Natural killer cell treated with Interleukin-12 subunit alpha and Interleukin-12 subunit beta and Interleukin-15 and Interleukin-18, amount 100 ng/mL, for 72 hours (primary cell): ENCODE measurements at regions not wholly inside any gene's neighbourhood (a gene's known extent, or its start where the extent isn't known, plus 50 kb on each side); places are given as distances from the start of the nearest gene placed in this dataset.

ENCODE experiments used
- ATAC-seq, 2 donors: fragments of 150-1000 bp; cut with Tn5 transposase in 1 of 2; sonication (Bioruptor Pico), chemical (Tn5 transposase) in 1 of 2; 2 replicates each; pipeline ENCODE4 v1.10.0; 2021
- DNase-seq: peaks from one replicate; pipeline ENCODE4 v3.0.0; 2022; ENCODE audit warnings: low spot score
- H3K27ac Mint-ChIP-seq, 2 donors: 1 replicate in 1 of 2; 2 replicates in 1 of 2; pipeline ENCODE4 v1.8.0; 2022; ENCODE audit warnings: mixed read lengths in 2 of 2, mild to moderate bottlenecking in 1 of 2, moderate library complexity in 1 of 2
- H3K27me3 Mint-ChIP-seq, 2 donors: 1 replicate in 1 of 2; 2 replicates in 1 of 2; pipeline ENCODE4 v1.8.0; 2022; ENCODE audit warnings: mixed read lengths in 2 of 2
- H3K36me3 Mint-ChIP-seq: one replicate; pipeline ENCODE4 v1.8.0; 2022; ENCODE audit warnings: mixed read lengths
- H3K4me1 Mint-ChIP-seq, 2 donors: 1 replicate in 1 of 2; 2 replicates in 1 of 2; pipeline ENCODE4 v1.8.0; 2022; ENCODE audit warnings: low read depth in 2 of 2, mixed read lengths in 2 of 2, mild to moderate bottlenecking in 1 of 2
- H3K4me3 Mint-ChIP-seq: one replicate; pipeline ENCODE4 v1.8.0; 2022; ENCODE audit warnings: mixed read lengths
- H3K9me3 Mint-ChIP-seq: 2 replicates; pipeline ENCODE4 v1.8.0; 2022; ENCODE audit warnings: mixed read lengths

- peaks cover 9% of the 10 kb centered on the region for H3K9me3 Mint-ChIP-seq
- peaks cover 10% of the 10 kb centered on the region for H3K36me3 Mint-ChIP-seq
- ATAC-seq: no peak
- peaks cover 24 to 26% of the 10 kb centered on the region in 2 donors for H3K27me3 Mint-ChIP-seq
- H3K4me3 Mint-ChIP-seq: no peak overlapping the region
- DNase-seq: no peak
- no peak overlapping the region for H3K27ac Mint-ChIP-seq
- no peaks in the 10 kb centered on the region for H3K4me1 Mint-ChIP-seq
Measured at GRCh38 chr15:88348579-88349230, 92.2 kb upstream of the NTRK3 start.

GRCh38 chr15:88345962-88346361, 89.4 kb upstream of the NTRK3 start:
- Mint-ChIP-seq H3K27me3 (peaks cover 20 to 34% of the 10 kb centered on the region in 2 donors), H3K27ac (no peak overlapping the region)

GRCh38 chr15:88344786-88345185, 88.2 kb upstream of the NTRK3 start:
- Mint-ChIP-seq H3K27me3 (peaks cover 17 to 28% of the 10 kb centered on the region in 2 donors), H3K27ac (no peak overlapping the region), H3K9me3 (no peaks in the 10 kb centered on the region), H3K4me3 (no peak overlapping the region), H3K36me3 (no peaks in the 10 kb centered on the region), H3K4me1 (no peaks in the 10 kb centered on the region)
- no peak for ATAC-seq
- DNase-seq: no peak

More at GRCh38 chr15:88345962-88346361, 89.4 kb upstream of the NTRK3 start:
- Mint-ChIP-seq H3K4me1 (no peaks in the 10 kb centered on the region), H3K36me3 (no peaks in the 10 kb centered on the region), H3K9me3 (no peaks in the 10 kb centered on the region), H3K4me3 (no peak overlapping the region)
- ATAC-seq: no peak
- no peak for DNase-seq

GRCh38 chr15:88342666-88343065, 86.1 kb upstream of the NTRK3 start:
- Mint-ChIP-seq H3K27me3 (peaks cover 11 to 20% of the 10 kb centered on the region in 2 donors), H3K9me3 (no peaks in the 10 kb centered on the region)

GRCh38 chr15:88341653-88342052, 85.1 kb upstream of the NTRK3 start:
- DNase-seq: no peak
- H3K4me1 Mint-ChIP-seq: no peaks in the 10 kb centered on the region
- H3K27ac Mint-ChIP-seq: no peak overlapping the region
- no peaks in the 10 kb centered on the region for H3K9me3 Mint-ChIP-seq
- ATAC-seq: no peak
- H3K36me3 Mint-ChIP-seq: no peaks in the 10 kb centered on the region
- no peak overlapping the region for H3K4me3 Mint-ChIP-seq
- H3K27me3 Mint-ChIP-seq: peaks cover 8 to 15% of the 10 kb centered on the region in 2 donors

More at GRCh38 chr15:88342666-88343065, 86.1 kb upstream of the NTRK3 start:
- ATAC-seq (no peak), DNase-seq (no peak)
- H3K36me3 Mint-ChIP-seq: no peaks in the 10 kb centered on the region
- no peak overlapping the region for H3K27ac Mint-ChIP-seq
- H3K4me1 Mint-ChIP-seq: no peaks in the 10 kb centered on the region
- H3K4me3 Mint-ChIP-seq: no peak overlapping the region

GRCh38 chr15:88341006-88341405, 84.5 kb upstream of the NTRK3 start:
- DNase-seq: no peak

GRCh38 chr15:88337993-88338392, 81.5 kb upstream of the NTRK3 start:
- no peaks in the 10 kb centered on the region for H3K4me1 Mint-ChIP-seq
- no peak overlapping the region for H3K4me3 Mint-ChIP-seq
- no peak overlapping the region for H3K27ac Mint-ChIP-seq
- ATAC-seq (no peak), DNase-seq (no peak)
- H3K36me3 Mint-ChIP-seq: no peaks in the 10 kb centered on the region
- no peaks in the 10 kb centered on the region for H3K9me3 Mint-ChIP-seq
- peaks cover 10 to 36% of the 10 kb centered on the region in 2 donors for H3K27me3 Mint-ChIP-seq

More at GRCh38 chr15:88341006-88341405, 84.5 kb upstream of the NTRK3 start:
- Mint-ChIP-seq H3K4me3 (no peak overlapping the region), H3K27ac (no peak overlapping the region), H3K36me3 (no peaks in the 10 kb centered on the region), H3K4me1 (no peaks in the 10 kb centered on the region), H3K9me3 (no peaks in the 10 kb centered on the region), H3K27me3 (peaks cover 6 to 21% of the 10 kb centered on the region in 2 donors)
- ATAC-seq: no peak

GRCh38 chr15:88335074-88335473, 78.5 kb upstream of the NTRK3 start:
- DNase-seq (no peak), ATAC-seq (no peak)
- no peaks in the 10 kb centered on the region for H3K36me3 Mint-ChIP-seq
- H3K4me3 Mint-ChIP-seq: no peak overlapping the region
- peaks cover 15 to 37% of the 10 kb centered on the region in 2 donors for H3K27me3 Mint-ChIP-seq
- H3K9me3 Mint-ChIP-seq: no peaks in the 10 kb centered on the region
- H3K4me1 Mint-ChIP-seq: no peaks in the 10 kb centered on the region
- H3K27ac Mint-ChIP-seq: no peak overlapping the region

GRCh38 chr15:88334436-88334835, 77.9 kb upstream of the NTRK3 start:
- ATAC-seq (no peak), DNase-seq (no peak)
- Mint-ChIP-seq H3K27me3 (peaks cover 15 to 37% of the 10 kb centered on the region in 2 donors), H3K27ac (no peak overlapping the region), H3K9me3 (no peaks in the 10 kb centered on the region), H3K4me1 (no peaks in the 10 kb centered on the region), H3K4me3 (no peak overlapping the region), H3K36me3 (no peaks in the 10 kb centered on the region)

GRCh38 chr15:88331291-88331690, 74.8 kb upstream of the NTRK3 start:
- Mint-ChIP-seq H3K36me3 (no peaks in the 10 kb centered on the region), H3K4me3 (no peak overlapping the region), H3K4me1 (no peaks in the 10 kb centered on the region), H3K27ac (no peak overlapping the region), H3K9me3 (no peaks in the 10 kb centered on the region), H3K27me3 (peaks cover 12 to 33% of the 10 kb centered on the region in 2 donors)
- ATAC-seq (no peak), DNase-seq (no peak)

GRCh38 chr15:88326924-88327323, 70.4 kb upstream of the NTRK3 start:
- DNase-seq (no peak), ATAC-seq (no peak)
- Mint-ChIP-seq H3K4me3 (no peak overlapping the region), H3K9me3 (no peaks in the 10 kb centered on the region), H3K4me1 (no peaks in the 10 kb centered on the region), H3K27ac (no peak overlapping the region), H3K36me3 (no peaks in the 10 kb centered on the region), H3K27me3 (peaks cover 5 to 14% of the 10 kb centered on the region in 2 donors)

GRCh38 chr15:88324741-88325065, 68.2 kb upstream of the NTRK3 start:
- H3K9me3 Mint-ChIP-seq: no peaks in the 10 kb centered on the region
- ATAC-seq: no peak
- peaks cover 14 to 32% of the 10 kb centered on the region in 2 donors for H3K27me3 Mint-ChIP-seq
- H3K27ac Mint-ChIP-seq: no peak overlapping the region
- DNase-seq: no peak
- H3K36me3 Mint-ChIP-seq: no peaks in the 10 kb centered on the region
- no peaks in the 10 kb centered on the region for H3K4me1 Mint-ChIP-seq
- no peak overlapping the region for H3K4me3 Mint-ChIP-seq

GRCh38 chr15:88323976-88324740, 67.6 kb upstream of the NTRK3 start:
- Mint-ChIP-seq H3K4me3 (no peak overlapping the region), H3K9me3 (no peaks in the 10 kb centered on the region), H3K27ac (no peak overlapping the region), H3K4me1 (no peaks in the 10 kb centered on the region), H3K36me3 (no peaks in the 10 kb centered on the region), H3K27me3 (peaks cover 14 to 33% of the 10 kb centered on the region in 2 donors)
- no peak for ATAC-seq
- DNase-seq: no peak

- H3K27ac Mint-ChIP-seq: no peak overlapping the region
- no peak for ATAC-seq
- no peak overlapping the region for H3K4me3 Mint-ChIP-seq
- peaks cover 14 to 33% of the 10 kb centered on the region in 2 donors for H3K27me3 Mint-ChIP-seq
- no peaks in the 10 kb centered on the region for H3K4me1 Mint-ChIP-seq
- no peak for DNase-seq
- no peaks in the 10 kb centered on the region for H3K9me3 Mint-ChIP-seq
- no peaks in the 10 kb centered on the region for H3K36me3 Mint-ChIP-seq
Measured at GRCh38 chr15:88323468-88323867, 66.9 kb upstream of the NTRK3 start.
